Loucy (cell line): ENCODE measurements at regions not wholly inside any gene's neighbourhood (a gene's known extent, or its start where the extent isn't known, plus 50 kb on each side); places are given as distances from the start of the nearest gene placed in this dataset.

Experiments
- H2AFZ ChIP-seq: fragments of 200-600 bp; sonication (generic); 2 replicates; pipeline ENCODE4 v1.6.0; 2016; ENCODE audit warnings: antibody characterized with exemption, mild to moderate bottlenecking, low read length, moderate library complexity
- H3F3A ChIP-seq: fragments of 200-600 bp; 2 replicates; pipeline ENCODE4 v1.6.0; 2016; ENCODE audit warnings: antibody characterized with exemption, low read depth, mild to moderate bottlenecking
- H3K27me3 ChIP-seq: fragments of 200-600 bp; sonication (generic); 2 replicates; pipeline ENCODE4 v1.6.1; 2014; ENCODE audit warnings: low read length, mild to moderate bottlenecking; ENCODE audit not compliant: insufficient read depth, poor library complexity, severe bottlenecking
- H3K36me3 ChIP-seq: fragments of 200-600 bp; sonication (generic); 2 replicates; pipeline ENCODE4 v1.6.1; 2016; ENCODE audit warnings: low read length; ENCODE audit not compliant: insufficient read depth
- H3K4me1 ChIP-seq: fragments of 200-600 bp; sonication (generic); 2 replicates; pipeline ENCODE4 v1.5.1; 2014; ENCODE audit warnings: low read length, mild to moderate bottlenecking; ENCODE audit not compliant: insufficient read depth, poor library complexity, severe bottlenecking
- H3K4me2 ChIP-seq: fragments of 200-600 bp; sonication (generic); 2 replicates; pipeline ENCODE4 v1.6.0; 2014; ENCODE audit warnings: antibody characterized with exemption, low read length, low read depth, mild to moderate bottlenecking; ENCODE audit not compliant: poor library complexity, severe bottlenecking
- H3K4me3 ChIP-seq: fragments of 200-600 bp; sonication (generic); 2 replicates; pipeline ENCODE4 v1.5.1; 2014; ENCODE audit warnings: low read length, mild to moderate bottlenecking, mixed read lengths; ENCODE audit not compliant: poor library complexity, severe bottlenecking
- H3K79me2 ChIP-seq: fragments of 200-600 bp; sonication (generic); 2 replicates; pipeline ENCODE4 v1.6.1; 2014; ENCODE audit warnings: low read length; ENCODE audit not compliant: insufficient read depth
- H3K9ac ChIP-seq: fragments of 200-600 bp; sonication (generic); 2 replicates; pipeline ENCODE4 v1.6.0; 2014; ENCODE audit warnings: mild to moderate bottlenecking, low read depth, low read length, moderate library complexity; ENCODE audit not compliant: poor library complexity, severe bottlenecking
- H3K9me2 ChIP-seq: fragments of 200-600 bp; sonication (generic); replicated peaks from 2 replicates; pipeline ENCODE4 v1.6.1; 2016; ENCODE audit warnings: low read depth, low read length, mixed read lengths
- H3K9me3 ChIP-seq: fragments of 200-600 bp; sonication (generic); 2 replicates; pipeline ENCODE4 v1.6.1; 2014; ENCODE audit warnings: mild to moderate bottlenecking, antibody characterized with exemption, low read length, low read depth; ENCODE audit not compliant: insufficient read depth
- H4K20me1 ChIP-seq: fragments of 200-600 bp; sonication (generic); 2 replicates; pipeline ENCODE4 v1.6.0; 2014; ENCODE audit warnings: antibody characterized with exemption, low read length, mild to moderate bottlenecking; ENCODE audit not compliant: insufficient read depth, poor library complexity, severe bottlenecking
- EZH2phosphoT487 ChIP-seq: fragments of 200-600 bp; IDR thresholded peaks from 2 replicates; pipeline ENCODE4 v1.6.1; 2018; ENCODE audit warnings: antibody characterized with exemption, mild to moderate bottlenecking, moderate library complexity, borderline replicate concordance
- TF ChIP-seq, protein P1 (sequence below): fragments of 200-600 bp; sonication (generic); conservative IDR thresholded peaks from 2 replicates; pipeline ENCODE4 v1.5.1; 2014; ENCODE audit warnings: mild to moderate bottlenecking, antibody characterized with exemption, low read length

DNA sequence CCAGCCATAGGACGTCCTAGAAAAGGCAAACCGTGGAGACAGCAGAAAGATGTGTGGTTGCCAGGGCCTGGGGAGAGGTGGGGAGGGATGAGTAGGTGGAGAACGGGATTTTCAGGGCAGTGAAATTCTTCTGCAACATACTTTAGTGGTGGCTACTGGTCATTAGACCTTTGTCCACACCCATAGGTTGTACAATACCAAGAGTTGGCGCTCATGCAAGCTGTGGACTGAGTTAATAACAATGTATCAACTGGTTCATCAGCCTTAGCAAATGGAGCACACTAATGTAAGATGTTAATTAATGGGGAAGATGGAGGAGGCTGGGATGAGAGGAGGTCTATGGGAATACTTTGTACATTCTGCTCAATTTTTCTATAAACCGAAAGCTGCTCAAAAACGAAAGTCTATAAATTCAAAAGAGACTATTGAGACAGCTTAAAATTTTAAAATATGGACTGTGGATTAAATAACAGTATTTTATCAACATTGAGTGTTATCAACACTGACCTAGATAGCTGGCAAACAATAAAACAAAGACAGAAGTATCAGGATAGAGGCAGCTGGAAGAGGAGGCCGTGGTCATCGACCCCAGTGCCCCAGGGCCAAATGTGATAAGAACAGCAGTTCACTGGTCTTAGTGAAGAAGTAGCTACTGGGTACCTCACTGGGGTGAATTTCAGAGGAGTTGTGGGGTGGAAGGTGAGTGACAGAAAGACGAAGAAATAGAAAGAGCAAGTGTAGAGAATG is 90.9 kb downstream of the SYNE3 start:
- Histone ChIP-seq H3F3A (no peaks in the 10 kb centered on the region), H3K4me2 (no peak overlapping the region), H3K9me3 (no peaks in the 10 kb centered on the region), H2AFZ (no peak overlapping the region), H3K4me3 (no peak overlapping the region), H3K4me1 (no peaks in the 10 kb centered on the region), H3K27me3 (no peaks in the 10 kb centered on the region), H3K9ac (no peak overlapping the region), H4K20me1 (no peaks in the 10 kb centered on the region), H3K9me2 (no peaks in the 10 kb centered on the region), H3K36me3 (no peaks in the 10 kb centered on the region), H3K79me2 (no peaks in the 10 kb centered on the region)
- TF ChIP-seq EZH2phosphoT487 = no peak
- TF ChIP-seq, protein P1, sequence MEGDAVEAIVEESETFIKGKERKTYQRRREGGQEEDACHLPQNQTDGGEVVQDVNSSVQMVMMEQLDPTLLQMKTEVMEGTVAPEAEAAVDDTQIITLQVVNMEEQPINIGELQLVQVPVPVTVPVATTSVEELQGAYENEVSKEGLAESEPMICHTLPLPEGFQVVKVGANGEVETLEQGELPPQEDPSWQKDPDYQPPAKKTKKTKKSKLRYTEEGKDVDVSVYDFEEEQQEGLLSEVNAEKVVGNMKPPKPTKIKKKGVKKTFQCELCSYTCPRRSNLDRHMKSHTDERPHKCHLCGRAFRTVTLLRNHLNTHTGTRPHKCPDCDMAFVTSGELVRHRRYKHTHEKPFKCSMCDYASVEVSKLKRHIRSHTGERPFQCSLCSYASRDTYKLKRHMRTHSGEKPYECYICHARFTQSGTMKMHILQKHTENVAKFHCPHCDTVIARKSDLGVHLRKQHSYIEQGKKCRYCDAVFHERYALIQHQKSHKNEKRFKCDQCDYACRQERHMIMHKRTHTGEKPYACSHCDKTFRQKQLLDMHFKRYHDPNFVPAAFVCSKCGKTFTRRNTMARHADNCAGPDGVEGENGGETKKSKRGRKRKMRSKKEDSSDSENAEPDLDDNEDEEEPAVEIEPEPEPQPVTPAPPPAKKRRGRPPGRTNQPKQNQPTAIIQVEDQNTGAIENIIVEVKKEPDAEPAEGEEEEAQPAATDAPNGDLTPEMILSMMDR = no peak

DNA sequence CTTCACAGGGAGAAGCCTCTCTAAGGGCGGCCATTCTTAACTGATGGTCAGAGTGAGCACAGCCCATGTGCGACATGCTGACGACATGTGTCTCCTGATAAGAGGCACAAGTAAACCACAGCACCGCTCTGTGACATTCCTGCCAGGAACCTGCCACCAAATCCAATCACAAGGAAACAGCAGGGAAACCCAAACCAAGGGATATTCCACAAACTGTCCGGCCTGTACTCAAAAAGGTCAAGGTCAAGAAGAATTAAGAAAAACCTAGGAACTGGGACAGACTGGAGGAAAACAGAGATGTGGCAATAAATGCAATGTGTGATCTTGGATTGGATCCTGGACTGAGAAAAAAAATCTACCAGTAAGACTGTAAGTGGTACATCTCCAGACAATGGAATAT is 91.9 kb downstream of the SYNE3 start:
- H3K9me3 ChIP-seq = no peaks in the 10 kb centered on the region
- no peaks in the 10 kb centered on the region for H3K36me3 ChIP-seq
- no peaks in the 10 kb centered on the region for H4K20me1 ChIP-seq
- no peaks in the 10 kb centered on the region for H3K27me3 ChIP-seq
- H3K4me3 ChIP-seq = no peak overlapping the region
- no peaks in the 10 kb centered on the region for H3K9me2 ChIP-seq
- H3K4me1 ChIP-seq = no peaks in the 10 kb centered on the region
- no peaks in the 10 kb centered on the region for H3K79me2 ChIP-seq
- H3K4me2 ChIP-seq = no peak overlapping the region
- H3K9ac ChIP-seq = no peak overlapping the region
- H3F3A ChIP-seq = no peaks in the 10 kb centered on the region
- no peak overlapping the region for H2AFZ ChIP-seq
- TF ChIP-seq EZH2phosphoT487 = no peak
- TF ChIP-seq, protein P1 = no peak

DNA sequence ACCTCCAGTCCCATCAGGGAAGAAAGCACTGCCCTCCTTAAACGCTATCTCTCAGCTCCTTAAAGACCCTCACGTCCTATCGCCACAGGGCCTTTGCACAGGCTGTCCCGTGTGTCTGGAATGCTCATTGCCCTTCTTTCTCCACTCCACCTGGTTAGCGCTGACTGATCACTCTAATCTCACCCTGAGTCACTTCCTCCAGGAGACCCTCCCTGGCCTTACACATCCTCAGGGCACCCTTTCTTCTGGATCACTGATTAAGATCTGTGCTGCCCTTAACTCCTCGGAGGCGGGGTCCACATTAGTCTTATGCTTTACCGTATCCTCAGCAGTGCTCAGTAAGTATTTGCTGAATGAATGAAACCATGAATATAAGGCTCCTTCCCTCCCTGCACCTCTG is 94.7 kb downstream of the SYNE3 start:
- Histone ChIP-seq H3K9me2 (no peaks in the 10 kb centered on the region), H3K27me3 (no peaks in the 10 kb centered on the region), H3F3A (no peaks in the 10 kb centered on the region), H3K4me2 (no peak overlapping the region), H3K9ac (no peak overlapping the region), H3K9me3 (no peaks in the 10 kb centered on the region), H3K79me2 (no peaks in the 10 kb centered on the region), H3K4me1 (no peaks in the 10 kb centered on the region), H3K36me3 (no peaks in the 10 kb centered on the region), H4K20me1 (no peaks in the 10 kb centered on the region), H2AFZ (no peak overlapping the region), H3K4me3 (no peak overlapping the region)
- TF ChIP-seq EZH2phosphoT487 = no peak

DNA sequence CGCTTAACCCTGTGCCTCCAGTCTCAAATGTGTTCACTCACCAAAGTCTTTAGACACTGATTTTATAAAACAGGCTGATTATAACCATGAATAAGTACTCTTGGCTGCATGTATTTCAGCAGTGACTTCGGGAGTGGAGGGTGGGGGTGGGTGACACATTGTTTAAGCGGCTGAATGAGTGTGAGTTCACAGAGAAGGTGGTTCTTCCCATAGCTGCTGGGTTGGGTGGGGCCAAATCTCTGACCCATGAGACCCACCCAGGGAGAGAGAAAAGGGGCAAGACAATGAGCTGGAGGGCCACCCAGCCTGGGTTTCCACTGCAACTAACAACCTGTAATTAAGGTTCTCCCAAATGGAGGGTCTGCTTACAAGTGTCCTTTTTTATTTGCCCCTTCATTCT is 96.4 kb downstream of the SYNE3 start:
- no peak overlapping the region for H3K4me2 ChIP-seq
- no peaks in the 10 kb centered on the region for H3K79me2 ChIP-seq
- H3K9me2 ChIP-seq = no peaks in the 10 kb centered on the region
- no peak overlapping the region for H3K4me3 ChIP-seq
- no peak overlapping the region for H2AFZ ChIP-seq
- no peaks in the 10 kb centered on the region for H3K27me3 ChIP-seq
- H4K20me1 ChIP-seq = no peaks in the 10 kb centered on the region
- no peaks in the 10 kb centered on the region for H3K9me3 ChIP-seq
- no peak for TF ChIP-seq EZH2phosphoT487
- TF ChIP-seq, protein P1 = no peak
- H3K36me3 ChIP-seq = no peaks in the 10 kb centered on the region
- H3K9ac ChIP-seq = no peak overlapping the region
- no peaks in the 10 kb centered on the region for H3F3A ChIP-seq
- H3K4me1 ChIP-seq = no peaks in the 10 kb centered on the region
